ENCODE measurements at regions not wholly inside any gene's neighbourhood (a gene's known extent, or its start where the extent isn't known, plus 50 kb on each side); places are given as distances from the start of the nearest gene placed in this dataset.

- WGBS = 4% methylated on average over 1 of the region's 1 CpG
- Histone ChIP-seq H3K27ac (ENCODE audit: low read length) (no peak overlapping the region), H3K27me3 (ENCODE audit: control insufficient read depth, insufficient read depth) (no peaks in the 10 kb centered on the region), H3K4me3 (ENCODE audit: low read length) (no peak overlapping the region), H3K4me1 (ENCODE audit: control insufficient read depth, insufficient read depth, low read length) (no peaks in the 10 kb centered on the region), H3K9me3 (ENCODE audit: control insufficient read depth, low read length) (no peaks in the 10 kb centered on the region)
- intact Hi-C loops (cut with DNase I) = no loop called here
- DNase-seq (no peak), ATAC-seq (no peak)
Measured at GRCh38 chr13:62321139-62321538, 905.5 kb upstream of the PCDH20 start.

- WGBS = 19% methylated on average over 4 of the region's 4 CpGs
- intact Hi-C loops (cut with DNase I) = no loop called here
- DNase-seq (no peak), ATAC-seq (no peak)
- Histone ChIP-seq H3K9me3 (ENCODE audit: control insufficient read depth, low read length) (no peaks in the 10 kb centered on the region), H3K4me3 (ENCODE audit: low read length) (no peak overlapping the region), H3K27me3 (ENCODE audit: control insufficient read depth, insufficient read depth) (no peaks in the 10 kb centered on the region), H3K4me1 (ENCODE audit: control insufficient read depth, insufficient read depth, low read length) (no peaks in the 10 kb centered on the region), H3K27ac (ENCODE audit: low read length) (no peak overlapping the region)
Measured at GRCh38 chr13:62320129-62321108, 904.8 kb upstream of the PCDH20 start.

GRCh38 chr13:62309904-62310303 is 894.3 kb upstream of the PCDH20 start:
- no peak for DNase-seq
- intact Hi-C loops (cut with DNase I) = no loop called here
- no peak for ATAC-seq
- Histone ChIP-seq H3K4me1 (ENCODE audit: control insufficient read depth, insufficient read depth, low read length) (no peaks in the 10 kb centered on the region), H3K27me3 (ENCODE audit: control insufficient read depth, insufficient read depth) (no peaks in the 10 kb centered on the region), H3K9me3 (ENCODE audit: control insufficient read depth, low read length) (no peaks in the 10 kb centered on the region), H3K4me3 (ENCODE audit: low read length) (no peak overlapping the region), H3K27ac (ENCODE audit: low read length) (no peak overlapping the region)
- 66% methylated on average over 3 of the region's 3 CpGs for WGBS

GRCh38 chr13:62305756-62306155 is 890.1 kb upstream of the PCDH20 start:
- 44% methylated on average over 3 of the region's 3 CpGs for WGBS
- Histone ChIP-seq H3K9me3 (ENCODE audit: control insufficient read depth, low read length) (no peaks in the 10 kb centered on the region), H3K4me3 (ENCODE audit: low read length) (peak overlapping the region; percentile 39), H3K4me1 (ENCODE audit: control insufficient read depth, insufficient read depth, low read length) (no peaks in the 10 kb centered on the region), H3K27me3 (ENCODE audit: control insufficient read depth, insufficient read depth) (no peaks in the 10 kb centered on the region), H3K27ac (ENCODE audit: low read length) (no peak overlapping the region)
- no peak for ATAC-seq
- no peak for DNase-seq
- intact Hi-C loops (cut with DNase I) = no loop called here

GRCh38 chr13:62302341-62302740 is 886.7 kb upstream of the PCDH20 start:
- Histone ChIP-seq H3K27me3 (ENCODE audit: control insufficient read depth, insufficient read depth) (no peaks in the 10 kb centered on the region), H3K4me3 (ENCODE audit: low read length) (no peak overlapping the region), H3K27ac (ENCODE audit: low read length) (no peak overlapping the region), H3K9me3 (ENCODE audit: control insufficient read depth, low read length) (no peaks in the 10 kb centered on the region), H3K4me1 (ENCODE audit: control insufficient read depth, insufficient read depth, low read length) (no peaks in the 10 kb centered on the region)
- DNase-seq (no peak), ATAC-seq (no peak)
- intact Hi-C loops (cut with DNase I) = no loop called here
- 82% methylated on average over 2 of the region's 2 CpGs for WGBS

GRCh38 chr13:62299988-62300387 is 884.3 kb upstream of the PCDH20 start:
- ATAC-seq (no peak), DNase-seq (no peak)
- WGBS = 34% methylated on average over 3 of the region's 3 CpGs
- no peak overlapping the region for H3K27ac ChIP-seq (ENCODE audit: low read length)
- intact Hi-C loops (cut with DNase I) = no loop called here
- no peaks in the 10 kb centered on the region for H3K27me3 ChIP-seq (ENCODE audit: control insufficient read depth, insufficient read depth)
- H3K4me3 ChIP-seq (ENCODE audit: low read length) = no peak overlapping the region
- no peaks in the 10 kb centered on the region for H3K4me1 ChIP-seq (ENCODE audit: control insufficient read depth, insufficient read depth, low read length)
- H3K9me3 ChIP-seq (ENCODE audit: control insufficient read depth, low read length) = no peaks in the 10 kb centered on the region

GRCh38 chr13:62296812-62297211 is 881.2 kb upstream of the PCDH20 start:
- H3K4me1 ChIP-seq (ENCODE audit: control insufficient read depth, insufficient read depth, low read length) = no peaks in the 10 kb centered on the region
- no peak overlapping the region for H3K27ac ChIP-seq (ENCODE audit: low read length)
- intact Hi-C loops (cut with DNase I) = no loop called here
- no peaks in the 10 kb centered on the region for H3K9me3 ChIP-seq (ENCODE audit: control insufficient read depth, low read length)
- ATAC-seq (no peak), DNase-seq (no peak)
- no peaks in the 10 kb centered on the region for H3K27me3 ChIP-seq (ENCODE audit: control insufficient read depth, insufficient read depth)
- no peak overlapping the region for H3K4me3 ChIP-seq (ENCODE audit: low read length)

GRCh38 chr13:62294244-62294643 is 878.6 kb upstream of the PCDH20 start:
- WGBS = 75% methylated on average over 4 of the region's 4 CpGs
- intact Hi-C loops (cut with DNase I) = no loop called here
- Histone ChIP-seq H3K27me3 (ENCODE audit: control insufficient read depth, insufficient read depth) (no peaks in the 10 kb centered on the region), H3K27ac (ENCODE audit: low read length) (no peak overlapping the region), H3K4me3 (ENCODE audit: low read length) (no peak overlapping the region), H3K9me3 (ENCODE audit: control insufficient read depth, low read length) (no peaks in the 10 kb centered on the region), H3K4me1 (ENCODE audit: control insufficient read depth, insufficient read depth, low read length) (no peaks in the 10 kb centered on the region)
- DNase-seq (no peak), ATAC-seq (no peak)

GRCh38 chr13:62292714-62293480 is 877.2 kb upstream of the PCDH20 start:
- intact Hi-C loops (cut with DNase I) = no loop called here
- Histone ChIP-seq H3K27ac (ENCODE audit: low read length) (no peak overlapping the region), H3K9me3 (ENCODE audit: control insufficient read depth, low read length) (no peaks in the 10 kb centered on the region), H3K4me1 (ENCODE audit: control insufficient read depth, insufficient read depth, low read length) (no peaks in the 10 kb centered on the region), H3K4me3 (ENCODE audit: low read length) (no peak overlapping the region), H3K27me3 (ENCODE audit: control insufficient read depth, insufficient read depth) (no peaks in the 10 kb centered on the region)
- ATAC-seq = no peak
- 36% methylated on average over 2 of the region's 2 CpGs for whole genome bisulfite sequencing
- no peak for DNase-seq

- Histone ChIP-seq H3K27ac (ENCODE audit: low read length) (no peak overlapping the region), H3K4me3 (ENCODE audit: low read length) (no peak overlapping the region), H3K27me3 (ENCODE audit: control insufficient read depth, insufficient read depth) (no peaks in the 10 kb centered on the region), H3K9me3 (ENCODE audit: control insufficient read depth, low read length) (no peaks in the 10 kb centered on the region), H3K4me1 (ENCODE audit: control insufficient read depth, insufficient read depth, low read length) (no peaks in the 10 kb centered on the region)
- ATAC-seq (no peak), DNase-seq (no peak)
- intact Hi-C loops (cut with DNase I) = no loop called here
Measured at GRCh38 chr13:62290542-62290941, 874.9 kb upstream of the PCDH20 start.

GRCh38 chr13:62287764-62288163 is 872.1 kb upstream of the PCDH20 start:
- no peaks in the 10 kb centered on the region for H3K9me3 ChIP-seq (ENCODE audit: control insufficient read depth, low read length)
- no peaks in the 10 kb centered on the region for H3K4me1 ChIP-seq (ENCODE audit: control insufficient read depth, insufficient read depth, low read length)
- H3K27ac ChIP-seq (ENCODE audit: low read length) = no peak overlapping the region
- ATAC-seq = no peak
- no peaks in the 10 kb centered on the region for H3K27me3 ChIP-seq (ENCODE audit: control insufficient read depth, insufficient read depth)
- intact Hi-C loops (cut with DNase I) = no loop called here
- no peak for DNase-seq
- 74% methylated on average over 2 of the region's 2 CpGs for WGBS
- no peak overlapping the region for H3K4me3 ChIP-seq (ENCODE audit: low read length)
